HepG2 (cell line): ENCODE measurements at regions not wholly inside any gene's neighbourhood (a gene's known extent, or its start where the extent isn't known, plus 50 kb on each side); places are given as distances from the start of the nearest gene placed in this dataset.

Experiments used
- ATAC-seq: fragments of 200-7000 bp; cut with Tn5 transposase; 3 replicates; pipeline ENCODE4 v1.9.1; 2020; ENCODE audit warnings: mild to moderate bottlenecking, moderate library complexity
- BruUV-seq: library from RNA; stranded (reverse); fragments of 400-500 nt; replicated peaks from 2 replicates; lab custom pipeline; 2021; lab: Mats Ljungman, UMichigan
- CTCF ChIA-PET: fragments of 300-600 bp; formaldehyde crosslinking; extraction: SDS; loops from one replicate; lab custom pipeline; 2021; ENCODE audit warnings: low total read pairs, inconsistent platforms, low intra/inter-chr PET ratio; lab: Yijun Ruan, JAX
- POLR2A ChIA-PET: fragments of 350-600 bp; sonication (Branson Sonifier 250); formaldehyde crosslinking; loops from one replicate; lab custom pipeline; 2020; ENCODE audit warnings: antibody characterized with exemption, inconsistent platforms; lab: Yijun Ruan, JAX
- DNase-seq: peaks from one replicate; pipeline ENCODE4 v3.0.0-alpha.2; 2015; ENCODE audit warnings: low spot score
- FAIRE-seq: peaks from 3 replicates; lab custom pipeline; 2011; peaks lifted over from hg19 to GRCh38; lab: Jason Lieb, UNC
- H2AFZ ChIP-seq: one replicate; pipeline ENCODE4 v1.6.1; 2011; ENCODE audit warnings: low read length, inconsistent platforms
- H3K27ac ChIP-seq: fragments of 300-600 bp; 3 replicates; pipeline ENCODE4 v1.8.0; 2011; ENCODE audit warnings: mixed run types, mild to moderate bottlenecking, mixed read lengths, low read length, inconsistent platforms; ENCODE audit not compliant: insufficient read depth; ENCODE audit errors: extremely low read length
- H3K27me3 ChIP-seq, 2 experiments: fragments of 200-600 bp in 1 of 2; 2 replicates in 1 of 2; 3 replicates in 1 of 2; pipeline versions ENCODE4 v1.6.0 to v1.8.0; 2011; ENCODE audit warnings: low read length in 2 of 2, mild to moderate bottlenecking in 2 of 2, moderate library complexity in 2 of 2, inconsistent platforms in 1 of 2; ENCODE audit not compliant: insufficient read depth in 2 of 2, control insufficient read depth in 1 of 2
- H3K36me3 ChIP-seq, 2 experiments: fragments of 200-600 bp in 1 of 2; replicated peaks in 1 of 2; 2 replicates in 1 of 2; 3 replicates in 1 of 2; pipeline versions ENCODE4 v1.5.1 to v1.8.0; 2011; ENCODE audit warnings: low read length in 2 of 2, inconsistent platforms in 1 of 2; ENCODE audit not compliant: insufficient read depth in 2 of 2, control insufficient read depth in 1 of 2
- H3K4me1 ChIP-seq: 2 replicates; pipeline ENCODE4 v1.5.1; 2012; ENCODE audit warnings: low read length, inconsistent platforms; ENCODE audit not compliant: insufficient read depth
- H3K4me2 ChIP-seq: 2 replicates; pipeline ENCODE4 v1.6.0; 2011; ENCODE audit warnings: low read depth, low read length, inconsistent platforms
- H3K4me3 ChIP-seq, 3 experiments: fragments of 200-600 bp in 1 of 3; sonication (generic), shearing (Covaris generic) in 1 of 3; replicated peaks in 1 of 3; 2 replicates each; pipeline ENCODE4 v1.5.1; 2011 to 2016; ENCODE audit warnings: low read length in 3 of 3, inconsistent platforms in 2 of 3, low read depth in 2 of 3, mild to moderate bottlenecking in 2 of 3, control low read depth in 1 of 3, mixed read lengths in 1 of 3; ENCODE audit not compliant: insufficient read depth in 1 of 3
- H3K79me2 ChIP-seq: one replicate; pipeline ENCODE4 v1.6.1; 2011; ENCODE audit warnings: low read length, inconsistent platforms; ENCODE audit not compliant: insufficient read depth
- H3K9ac ChIP-seq: 2 replicates; pipeline ENCODE4 v1.6.0; 2011; ENCODE audit warnings: mild to moderate bottlenecking, low read depth, low read length, inconsistent platforms; ENCODE audit not compliant: insufficient read depth
- H3K9me3 ChIP-seq: 2 replicates; pipeline ENCODE4 v1.5.1; 2012; ENCODE audit warnings: mild to moderate bottlenecking, low read length
- H4K20me1 ChIP-seq: 2 replicates; pipeline ENCODE4 v1.6.0; 2011; ENCODE audit warnings: inconsistent platforms, mild to moderate bottlenecking, low read length, moderate library complexity; ENCODE audit not compliant: insufficient read depth
- CCAR2 ChIP-seq: fragments of 200-400 bp; formaldehyde crosslinking; optimal IDR thresholded peaks from 2 replicates; pipeline ENCODE3; 2018; ENCODE audit warnings: low read depth, mild to moderate bottlenecking, low read length, moderate library complexity
- HOXA3 ChIP-seq: sonication (generic); formaldehyde crosslinking; IDR thresholded peaks from 2 replicates; pipeline ENCODE4 v1.5.0; 2020; ENCODE audit warnings: missing genetic modification reagents
- NRL ChIP-seq: sonication (generic); formaldehyde crosslinking; IDR thresholded peaks from 2 replicates; pipeline ENCODE4 v1.5.0; 2020; ENCODE audit warnings: missing genetic modification reagents, mild to moderate bottlenecking, moderate library complexity, borderline replicate concordance
- PCBP1 ChIP-seq: fragments of 200-400 bp; formaldehyde crosslinking; IDR thresholded peaks from 2 replicates; pipeline ENCODE4 v1.6.1; 2017; ENCODE audit warnings: mild to moderate bottlenecking, low read depth, low read length, borderline replicate concordance
- ZNF20 ChIP-seq: sonication (generic); formaldehyde crosslinking; IDR thresholded peaks from 2 replicates; pipeline ENCODE4 v1.4.0; 2020; ENCODE audit warnings: mild to moderate bottlenecking, moderate library complexity, missing genetic modification reagents
- ZNF556 ChIP-seq: sonication (generic); formaldehyde crosslinking; IDR thresholded peaks from 2 replicates; pipeline ENCODE4 v1.4.0; 2020; ENCODE audit warnings: mild to moderate bottlenecking, missing genetic modification reagents, borderline replicate concordance
- ZNF570 ChIP-seq: sonication (generic); formaldehyde crosslinking; IDR thresholded peaks from 2 replicates; pipeline ENCODE4 v1.4.0; 2020; ENCODE audit warnings: mild to moderate bottlenecking, missing genetic modification reagents, borderline replicate concordance
- ZNF607 ChIP-seq: sonication (generic); formaldehyde crosslinking; IDR thresholded peaks from 2 replicates; pipeline ENCODE4 v1.5.1; 2020; ENCODE audit warnings: missing genetic modification reagents, mild to moderate bottlenecking, borderline replicate concordance
- WGBS: methylation state at CpG from one replicate; pipeline ENCODE4 v1.1.6; 2017; ENCODE audit warnings: low lambda C conversion rate; 5-methylcytosine and 5-hydroxymethylcytosine counted together
- in situ Hi-C: cut with HindIII; loops from 2 replicates; pipeline ENCODE4 v1.10.0; 2017; ENCODE audit warnings: low pct_unique_long_range_greater_than_20kb; ENCODE audit not compliant: extremely low pct_ligation_motif_present
- intact Hi-C: fragments of 100-400 bp; cut with micrococcal nuclease; formaldehyde crosslinking; loops from one replicate; pipeline ENCODE4 v1.10.0; 2022; ENCODE audit not compliant: unreplicated experiment
- TF ChIP-seq, protein P1 (sequence below): sonication (generic); formaldehyde crosslinking; IDR thresholded peaks from 2 replicates; pipeline ENCODE4 v1.8.0; 2022; ENCODE audit warnings: missing genetic modification reagents, mild to moderate bottlenecking, inconsistent platforms, borderline replicate concordance
- TF ChIP-seq, protein P2 (sequence below): sonication (generic); formaldehyde crosslinking; IDR thresholded peaks from 2 replicates; pipeline ENCODE4 v1.4.0; 2020; ENCODE audit warnings: missing genetic modification reagents
- TF ChIP-seq, protein P3 (sequence below): sonication (generic); formaldehyde crosslinking; IDR thresholded peaks from 2 replicates; pipeline ENCODE4 v1.5.1; 2020; ENCODE audit warnings: mild to moderate bottlenecking, moderate library complexity, missing genetic modification reagents

DNA sequence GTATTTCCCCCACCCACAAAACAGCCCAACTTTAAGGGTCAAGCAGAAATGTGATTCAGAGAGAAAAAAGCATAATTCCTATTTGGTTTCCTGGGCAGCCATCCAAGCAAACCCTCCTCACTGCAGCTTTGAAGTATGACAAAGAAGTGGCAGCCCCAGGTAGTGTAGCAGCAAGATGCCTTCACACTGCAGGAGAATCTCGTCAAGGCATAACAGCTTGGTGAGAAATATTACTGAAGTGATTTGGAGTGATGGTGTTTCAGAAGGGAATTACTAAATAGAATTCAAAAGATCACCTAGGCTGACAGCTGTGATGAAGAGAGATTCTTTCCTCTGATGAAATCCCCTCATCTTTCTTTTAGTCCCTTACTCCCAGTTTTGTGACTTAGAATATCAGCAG, 173.9 kb downstream of the PYDC2 start:
- no peak overlapping the region for H3K27ac ChIP-seq
- no peak for DNase-seq
- in situ Hi-C loops (no loop called here), intact Hi-C loops (no loop called here)
- ChIA-PET POLR2A (no interaction called here), CTCF (no interaction called here)
- 9% methylated on average over 1 of the region's 1 CpG for WGBS
- no peaks in the 10 kb centered on the region for H4K20me1 ChIP-seq
- no peak overlapping the region for H2AFZ ChIP-seq
- no peaks in the 10 kb centered on the region for H3K9me3 ChIP-seq
- H3K36me3 ChIP-seq: no peaks in the 10 kb centered on the region
- no peaks in the 10 kb centered on the region for H3K27me3 ChIP-seq
- H3K4me1 ChIP-seq: no peaks in the 10 kb centered on the region
- no peak overlapping the region for H3K4me3 ChIP-seq
- BruUV-seq: no TSS peak
- no peak overlapping the region for H3K4me2 ChIP-seq
- FAIRE-seq: no peak
- ATAC-seq: no peak
- no peak for TF ChIP-seq NRL
- TF ChIP-seq CCAR2: no peak
- no peak for TF ChIP-seq HOXA3 (CRISPR knock-in tag)
- no peak for TF ChIP-seq ZNF570 (CRISPR knock-in tag)
- TF ChIP-seq, protein P1, sequence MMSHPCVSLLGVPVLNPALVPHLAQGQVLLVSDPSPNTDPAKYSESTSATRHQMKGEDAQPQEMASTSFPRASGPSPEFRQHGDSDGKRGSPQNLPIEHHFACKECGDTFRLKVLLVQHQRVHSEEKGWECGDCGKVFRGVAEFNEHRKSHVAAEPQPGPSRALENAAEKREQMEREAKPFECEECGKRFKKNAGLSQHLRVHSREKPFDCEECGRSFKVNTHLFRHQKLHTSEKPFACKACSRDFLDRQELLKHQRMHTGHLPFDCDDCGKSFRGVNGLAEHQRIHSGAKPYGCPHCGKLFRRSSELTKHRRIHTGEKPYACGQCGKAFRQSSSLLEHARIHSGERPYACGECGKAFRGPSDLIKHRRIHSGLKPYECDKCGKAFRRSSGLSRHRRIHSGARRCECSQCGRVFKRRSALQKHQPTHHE (CRISPR knock-in tag): no peak
- no peak for TF ChIP-seq PCBP1
- no peak for TF ChIP-seq ZNF20 (CRISPR knock-in tag)
- TF ChIP-seq, protein P2, sequence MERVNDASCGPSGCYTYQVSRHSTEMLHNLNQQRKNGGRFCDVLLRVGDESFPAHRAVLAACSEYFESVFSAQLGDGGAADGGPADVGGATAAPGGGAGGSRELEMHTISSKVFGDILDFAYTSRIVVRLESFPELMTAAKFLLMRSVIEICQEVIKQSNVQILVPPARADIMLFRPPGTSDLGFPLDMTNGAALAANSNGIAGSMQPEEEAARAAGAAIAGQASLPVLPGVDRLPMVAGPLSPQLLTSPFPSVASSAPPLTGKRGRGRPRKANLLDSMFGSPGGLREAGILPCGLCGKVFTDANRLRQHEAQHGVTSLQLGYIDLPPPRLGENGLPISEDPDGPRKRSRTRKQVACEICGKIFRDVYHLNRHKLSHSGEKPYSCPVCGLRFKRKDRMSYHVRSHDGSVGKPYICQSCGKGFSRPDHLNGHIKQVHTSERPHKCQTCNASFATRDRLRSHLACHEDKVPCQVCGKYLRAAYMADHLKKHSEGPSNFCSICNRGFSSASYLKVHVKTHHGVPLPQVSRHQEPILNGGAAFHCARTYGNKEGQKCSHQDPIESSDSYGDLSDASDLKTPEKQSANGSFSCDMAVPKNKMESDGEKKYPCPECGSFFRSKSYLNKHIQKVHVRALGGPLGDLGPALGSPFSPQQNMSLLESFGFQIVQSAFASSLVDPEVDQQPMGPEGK (CRISPR knock-in tag): no peak
- TF ChIP-seq, protein P3, sequence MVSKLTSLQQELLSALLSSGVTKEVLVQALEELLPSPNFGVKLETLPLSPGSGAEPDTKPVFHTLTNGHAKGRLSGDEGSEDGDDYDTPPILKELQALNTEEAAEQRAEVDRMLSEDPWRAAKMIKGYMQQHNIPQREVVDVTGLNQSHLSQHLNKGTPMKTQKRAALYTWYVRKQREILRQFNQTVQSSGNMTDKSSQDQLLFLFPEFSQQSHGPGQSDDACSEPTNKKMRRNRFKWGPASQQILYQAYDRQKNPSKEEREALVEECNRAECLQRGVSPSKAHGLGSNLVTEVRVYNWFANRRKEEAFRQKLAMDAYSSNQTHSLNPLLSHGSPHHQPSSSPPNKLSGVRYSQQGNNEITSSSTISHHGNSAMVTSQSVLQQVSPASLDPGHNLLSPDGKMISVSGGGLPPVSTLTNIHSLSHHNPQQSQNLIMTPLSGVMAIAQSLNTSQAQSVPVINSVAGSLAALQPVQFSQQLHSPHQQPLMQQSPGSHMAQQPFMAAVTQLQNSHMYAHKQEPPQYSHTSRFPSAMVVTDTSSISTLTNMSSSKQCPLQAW (CRISPR knock-in tag): no peak
- no peak for TF ChIP-seq ZNF556
- TF ChIP-seq ZNF607 (CRISPR knock-in tag): no peak
- no peaks in the 10 kb centered on the region for H3K79me2 ChIP-seq
- H3K9ac ChIP-seq: no peak overlapping the region
